Vagina (tissue), 2 donors: ENCODE measurements at regions not wholly inside any gene's neighbourhood (a gene's known extent, or its start where the extent isn't known, plus 50 kb on each side); places are given as distances from the start of the nearest gene placed in this dataset.

ENCODE experiments used
- CTCF ChIP-seq, 3 experiments: fragments of 450-650 bp in 2 of 3; fragments of 200-600 bp in 1 of 3; sonication (generic) in 1 of 3; IDR thresholded peaks; one replicate each; pipeline ENCODE4 v1.5.1; 2017 to 2019; ENCODE audit warnings: antibody characterized with exemption in 3 of 3, mild to moderate bottlenecking in 2 of 3, moderate library complexity in 2 of 3
- POLR2A ChIP-seq, 2 donors: fragments of 450-650 bp; IDR thresholded peaks; one replicate each; pipeline ENCODE4 v1.6.1; 2017; ENCODE audit warnings: antibody characterized with exemption in 2 of 2, mild to moderate bottlenecking in 2 of 2, moderate library complexity in 2 of 2

- TF ChIP-seq CTCF (IDR thresholded peaks at IDR 0.05) (no peak), POLR2A (IDR thresholded peaks at IDR 0.05) (no peak)
Observed at GRCh38 chr11:19478891-19479290, 233.7 kb upstream of the NAV2 start.
